Activated CD4-positive, alpha-beta T cell treated with anti-CD3 and anti-CD28 coated beads, Interleukin-2, amount 50 U/mL, for 1 hour (primary cell): ENCODE measurements at regions not wholly inside any gene's neighbourhood (a gene's known extent, or its start where the extent isn't known, plus 50 kb on each side); places are given as distances from the start of the nearest gene placed in this dataset.
"Not testable (repeated sequence)": the region's sequence is repeated elsewhere in the genome, so short reads cannot be mapped to it uniquely, and the experiment has no call there.

Experiments used
- DNase-seq: peaks from one replicate; pipeline ENCODE4 v3.0.0-alpha.2; 2020

DNA sequence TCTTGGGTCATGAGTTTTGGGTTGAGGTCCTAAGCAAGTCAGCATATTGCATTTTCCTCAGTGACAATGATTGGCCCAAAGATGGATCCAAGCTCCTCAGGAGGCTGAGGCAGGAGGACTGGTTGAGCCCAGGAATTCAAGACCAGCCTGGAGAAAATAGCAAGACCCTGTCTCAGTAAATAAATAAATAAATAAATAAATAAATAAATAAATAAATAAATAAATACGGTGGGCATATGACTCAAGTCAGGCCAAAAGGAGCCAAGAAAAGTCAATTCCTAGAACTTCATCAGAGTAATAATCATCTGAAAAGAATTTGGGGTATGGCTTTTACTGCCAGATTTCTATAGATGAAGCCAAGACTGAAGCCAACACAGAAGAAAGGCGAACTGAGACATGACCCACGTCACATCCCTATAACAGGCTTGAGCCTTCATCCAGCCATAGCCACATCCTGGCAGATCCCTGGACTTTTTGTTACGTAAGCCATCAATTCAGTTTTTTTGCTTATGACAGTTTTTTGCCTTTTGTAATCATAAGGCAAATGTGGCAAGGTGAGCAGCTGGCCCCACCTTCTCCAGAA is 88.5 kb upstream of the NFASC start:
- DNase-seq: no peak

DNA sequence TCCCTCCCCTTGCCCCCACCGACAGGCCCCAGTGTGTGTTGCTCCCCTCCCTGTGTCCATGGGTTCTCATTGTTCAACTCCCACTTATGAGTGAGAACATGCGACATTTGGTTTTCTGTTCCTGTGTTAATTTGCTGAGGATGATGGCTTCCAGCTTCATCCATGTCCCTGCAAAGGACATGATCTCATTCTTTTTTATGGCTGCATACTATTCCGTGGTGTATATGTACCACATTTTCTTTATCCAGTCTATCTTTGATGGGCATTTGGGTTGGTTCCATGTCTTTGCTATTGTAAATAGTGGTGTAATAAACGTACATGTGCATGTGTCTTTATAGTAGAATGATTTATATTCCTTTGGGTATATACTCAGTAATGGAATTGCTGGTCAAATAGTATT is 85.6 kb upstream of the NFASC start:
- DNase-seq: not testable (repeated sequence)

DNA sequence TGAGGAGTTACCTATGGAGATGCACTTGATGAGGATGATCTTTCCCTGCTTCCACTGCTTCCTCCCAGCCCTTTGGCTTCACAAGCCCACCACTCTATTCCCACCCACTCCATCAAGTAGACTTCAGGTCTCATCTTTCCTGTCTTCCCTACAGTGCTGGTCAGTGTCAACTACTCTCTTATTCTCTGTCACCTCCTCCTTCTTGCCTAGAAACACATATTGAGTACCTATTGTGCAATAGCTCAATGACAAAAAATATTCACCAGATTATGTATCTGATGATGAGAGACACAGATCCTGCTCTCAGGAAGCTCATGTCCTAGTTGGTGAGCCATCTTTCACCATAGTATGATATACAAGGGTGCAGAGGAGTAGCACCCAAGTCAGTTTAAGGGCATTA is 82.2 kb upstream of the NFASC start:
- DNase-seq: no peak

DNA sequence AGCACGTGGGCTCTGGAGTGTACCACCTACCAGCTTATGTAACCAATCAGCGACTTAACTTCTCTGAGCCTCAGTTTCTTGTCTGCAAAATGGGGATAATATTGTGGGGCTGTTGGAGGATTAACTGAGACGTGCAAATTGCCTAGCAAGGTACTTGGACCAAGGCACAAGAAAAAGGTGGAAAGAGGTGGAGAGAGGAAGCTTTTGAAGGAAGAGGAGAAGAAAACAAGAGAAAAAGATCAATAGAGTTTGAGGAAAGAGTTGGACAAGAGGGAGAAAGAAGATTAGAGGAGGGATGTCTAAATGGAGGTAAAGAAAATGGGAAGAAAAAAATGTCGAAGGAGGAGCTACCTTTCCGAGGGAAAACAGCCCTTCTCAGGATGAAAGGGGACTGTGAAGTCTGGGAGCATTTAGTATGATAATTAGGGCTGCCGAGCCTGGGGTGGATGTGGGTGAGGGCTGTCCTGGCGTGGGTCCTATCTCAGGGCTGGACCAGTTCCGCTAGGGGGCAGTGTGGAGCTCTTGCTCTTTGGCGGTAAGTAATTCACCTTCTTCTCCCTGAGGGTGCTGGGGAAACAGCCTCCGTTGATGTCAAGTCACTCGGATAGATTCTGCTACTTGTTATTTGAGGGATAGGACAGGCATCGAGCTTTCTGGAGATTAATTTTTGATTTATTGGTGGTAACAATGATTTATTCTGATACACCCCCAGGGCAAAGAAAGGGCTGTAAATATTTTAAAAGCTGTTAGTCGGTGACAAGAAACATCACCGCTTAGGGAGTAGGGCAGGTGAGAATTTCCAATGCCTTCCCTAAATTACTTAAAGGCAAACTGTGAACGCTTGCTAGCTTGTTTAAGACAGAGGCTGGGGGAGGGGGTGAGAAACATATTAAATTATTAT is 79.0 kb upstream of the NFASC start:
- peak; percentile 83 for DNase-seq

DNA sequence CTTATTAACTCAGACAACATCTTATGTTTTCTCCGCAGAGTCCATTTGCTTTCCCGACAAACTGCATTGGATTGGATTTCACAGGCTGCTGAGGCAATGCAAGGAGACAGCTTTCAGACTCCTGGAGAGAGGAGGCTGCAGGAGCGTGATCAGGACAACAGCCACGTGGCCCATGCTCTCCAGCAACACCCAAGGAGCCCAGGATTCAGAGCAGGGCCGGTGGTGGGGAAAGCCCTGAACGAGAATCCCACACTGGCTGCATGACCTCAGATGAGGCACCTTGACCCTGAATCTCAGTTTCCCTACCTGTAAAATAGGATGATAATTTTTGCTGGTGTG is 78.3 kb upstream of the NFASC start:
- no peak for DNase-seq

DNA sequence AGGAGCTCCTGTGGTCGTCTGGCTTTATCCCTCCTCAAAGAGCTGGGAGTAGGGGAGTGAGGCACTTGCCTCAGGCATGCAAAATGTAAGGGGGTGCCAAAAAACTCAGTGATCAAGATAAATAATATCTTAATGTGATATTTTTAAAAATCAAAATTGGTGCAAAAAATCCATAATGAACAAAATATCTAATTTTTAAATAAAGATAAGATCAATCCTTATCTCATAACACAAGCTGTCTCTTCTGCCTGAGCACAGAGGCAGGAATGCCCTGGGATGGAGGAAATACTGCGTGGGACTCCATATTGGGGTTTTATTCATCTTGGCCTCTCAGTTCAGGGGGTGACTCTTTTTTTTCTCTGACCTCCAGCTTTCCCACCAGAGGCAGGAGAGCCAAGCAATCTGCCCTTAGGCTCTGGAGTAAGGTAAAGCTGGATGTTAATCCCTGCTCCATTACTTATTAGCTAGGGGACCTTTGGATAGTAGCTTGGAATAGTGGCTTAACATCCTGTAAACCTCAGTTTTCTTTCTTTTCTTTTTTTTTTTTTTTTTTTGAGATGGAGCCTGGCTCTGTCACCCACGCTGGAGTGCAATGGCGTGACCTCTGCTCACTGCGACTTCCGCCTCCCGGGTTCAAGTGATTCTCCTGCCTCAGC is 77.3 kb upstream of the NFASC start:
- no peak for DNase-seq

DNA sequence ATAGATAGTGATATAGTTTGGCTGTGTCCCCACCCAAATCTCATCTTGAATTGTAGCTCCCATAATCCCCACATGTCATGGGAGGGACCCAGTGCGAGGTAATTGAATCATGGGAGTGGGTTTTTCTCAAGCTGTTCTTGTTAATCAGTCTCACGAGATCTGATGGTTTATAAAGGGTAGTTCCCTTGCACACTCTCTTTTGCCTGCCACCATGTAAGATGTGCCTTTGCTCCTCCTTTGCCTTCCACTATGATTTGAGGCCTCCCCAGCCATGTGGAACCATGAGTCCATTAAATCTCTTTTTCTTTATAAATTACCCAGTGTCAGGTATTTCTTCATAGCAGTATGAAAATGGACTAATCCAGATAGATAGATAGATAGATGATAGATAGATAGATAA is 73.8 kb upstream of the NFASC start:
- DNase-seq: not testable (repeated sequence)

DNA sequence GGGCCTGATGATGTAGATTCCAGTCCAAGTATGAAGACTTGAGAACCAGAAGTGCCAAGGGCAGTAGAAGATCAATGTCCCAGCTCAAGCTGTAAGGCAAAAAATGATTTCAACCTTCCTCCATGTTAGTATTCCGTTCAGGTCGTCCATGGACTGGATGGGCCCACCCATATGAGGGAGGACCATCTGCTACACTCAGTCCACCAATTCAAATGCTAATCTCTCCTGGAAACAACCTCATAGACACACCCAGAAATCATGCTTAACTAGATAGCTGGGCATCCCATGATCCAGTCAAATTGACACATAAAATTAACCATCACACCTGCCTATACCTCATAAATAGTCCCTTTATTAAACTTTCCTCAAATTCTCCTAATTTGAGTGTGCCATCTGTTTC is 73.3 kb upstream of the NFASC start:
- no peak for DNase-seq

DNA sequence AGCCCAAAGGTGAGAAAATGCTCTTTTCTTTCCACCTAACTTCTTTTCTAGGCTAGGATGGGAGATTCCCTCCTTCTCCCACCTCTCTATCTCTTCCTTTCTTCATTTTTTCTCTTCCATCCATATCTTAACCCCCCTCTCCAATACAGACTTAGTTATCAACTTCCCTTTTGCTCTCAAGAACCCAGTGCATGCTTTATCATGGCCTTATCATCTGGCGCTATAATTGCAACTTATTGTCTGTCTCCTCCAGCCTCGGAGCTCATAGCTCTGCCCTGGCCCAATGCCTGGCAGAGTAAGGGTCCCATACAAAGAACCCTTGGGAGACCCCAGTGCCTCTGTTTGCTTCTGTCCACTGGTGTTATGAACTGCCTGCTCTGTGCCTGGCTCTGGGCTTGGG is 71.0 kb upstream of the NFASC start:
- DNase-seq: no peak

DNA sequence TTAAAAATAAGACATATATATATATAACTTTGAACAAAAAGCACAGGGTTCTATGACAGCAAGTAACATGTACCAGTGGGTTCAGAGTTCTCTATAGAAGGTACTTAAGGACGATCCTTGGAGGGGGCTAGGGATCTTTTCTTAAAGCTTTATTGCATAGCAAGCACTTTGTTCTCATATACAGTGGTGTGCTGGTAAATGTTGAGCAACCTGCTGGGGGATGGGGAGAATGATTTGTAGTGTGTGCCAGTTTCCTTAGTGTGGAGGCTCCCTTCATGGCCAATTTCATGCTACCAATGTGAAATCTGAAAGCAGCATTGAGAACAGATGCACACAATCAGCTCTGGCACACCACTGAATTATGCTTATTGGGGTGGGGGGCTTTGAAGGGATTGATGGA is 69.5 kb upstream of the NFASC start:
- DNase-seq: no peak

DNA sequence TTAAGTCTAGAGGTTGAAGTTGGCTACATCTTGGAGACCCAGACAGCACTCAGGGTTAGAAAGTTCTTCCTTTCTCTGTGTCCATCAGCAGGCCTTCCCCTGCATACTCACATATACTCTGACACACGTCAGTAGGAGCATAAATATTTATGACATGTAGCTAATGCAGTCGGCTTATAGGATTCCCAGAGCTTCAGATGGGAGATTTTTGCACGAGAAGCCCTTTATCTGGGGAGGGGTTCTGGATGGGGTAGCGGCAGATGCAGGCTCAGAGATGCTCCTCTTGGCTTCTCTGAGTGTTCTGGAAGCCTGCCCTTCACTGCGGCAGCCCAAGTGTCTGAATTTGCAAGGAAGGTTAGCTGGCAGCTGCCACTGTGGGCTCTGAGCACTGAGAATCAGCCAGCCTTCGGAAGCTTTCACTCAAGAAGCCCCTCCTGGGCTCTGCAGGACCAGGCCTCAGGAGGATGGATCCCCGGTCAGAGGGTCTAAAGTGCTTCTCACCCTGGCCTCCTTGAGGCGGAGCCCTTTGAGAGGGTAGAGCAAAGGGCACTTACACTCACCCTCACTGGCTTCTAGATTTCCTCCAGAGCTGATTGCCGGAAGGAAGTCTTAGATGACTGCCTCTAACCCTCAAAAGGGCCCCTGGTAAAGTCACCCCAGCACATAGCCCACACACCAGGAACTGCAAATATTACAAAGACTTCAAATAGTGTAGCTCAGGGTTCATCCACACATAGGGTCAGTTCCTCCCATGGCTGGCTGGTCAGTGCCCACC is 68.1 kb upstream of the NFASC start:
- DNase-seq: no peak

DNA sequence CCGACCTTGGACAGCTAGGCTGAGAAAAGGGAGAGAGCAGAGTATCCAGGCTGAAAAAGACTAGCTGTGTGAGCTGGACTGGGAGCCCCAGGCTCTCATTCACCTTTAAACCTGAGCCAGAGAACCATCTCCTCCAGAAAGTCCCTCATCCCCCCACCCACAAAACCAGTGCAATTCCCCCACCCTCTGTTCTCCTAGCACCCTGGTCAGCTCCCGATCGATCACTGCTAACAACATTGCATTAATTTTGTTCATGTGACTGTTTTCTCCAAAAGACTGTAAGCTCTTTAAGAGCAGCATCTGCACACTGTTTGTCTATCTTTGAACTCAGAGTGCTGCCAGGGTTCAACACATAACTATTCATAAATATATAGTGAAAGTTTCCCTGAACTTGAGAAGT is 67.1 kb upstream of the NFASC start:
- DNase-seq: no peak

DNA sequence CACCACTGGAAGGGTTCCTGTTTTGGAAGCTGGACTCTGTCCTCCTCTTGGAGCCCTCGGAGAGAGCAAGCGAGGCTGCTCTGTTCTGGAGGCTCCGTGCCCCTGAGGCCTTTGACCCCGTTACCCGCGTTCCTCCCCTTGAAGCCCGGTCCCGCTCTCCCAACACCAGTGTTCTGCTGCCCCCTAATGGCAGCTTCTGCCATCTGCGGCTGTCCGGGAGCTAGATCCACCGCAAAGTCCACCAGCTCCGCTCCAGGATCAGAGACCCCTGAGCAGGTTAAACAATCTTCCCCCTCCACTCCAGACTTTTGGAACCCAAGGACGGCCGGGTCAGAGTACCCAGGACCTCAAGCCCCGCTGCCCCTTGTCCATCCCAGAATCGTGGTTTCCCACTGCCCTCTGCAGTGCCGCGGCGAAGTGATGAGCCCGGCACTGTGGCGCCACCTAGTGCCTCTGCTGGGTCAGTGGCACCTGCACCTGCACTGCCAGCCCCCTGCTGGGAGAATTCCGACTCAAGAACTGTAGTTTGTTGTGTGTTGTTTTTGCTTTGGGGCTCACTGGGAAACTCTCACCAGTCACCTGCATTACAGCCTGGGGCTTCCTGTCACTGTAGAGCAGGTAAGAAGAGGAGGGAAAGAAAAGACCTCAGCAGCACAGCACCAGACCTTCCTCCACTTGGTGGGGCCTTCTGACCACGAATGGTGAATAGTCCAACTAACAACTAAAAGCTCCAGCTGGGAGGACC is 63.5 kb upstream of the NFASC start:
- DNase-seq: peak; percentile 80

DNA sequence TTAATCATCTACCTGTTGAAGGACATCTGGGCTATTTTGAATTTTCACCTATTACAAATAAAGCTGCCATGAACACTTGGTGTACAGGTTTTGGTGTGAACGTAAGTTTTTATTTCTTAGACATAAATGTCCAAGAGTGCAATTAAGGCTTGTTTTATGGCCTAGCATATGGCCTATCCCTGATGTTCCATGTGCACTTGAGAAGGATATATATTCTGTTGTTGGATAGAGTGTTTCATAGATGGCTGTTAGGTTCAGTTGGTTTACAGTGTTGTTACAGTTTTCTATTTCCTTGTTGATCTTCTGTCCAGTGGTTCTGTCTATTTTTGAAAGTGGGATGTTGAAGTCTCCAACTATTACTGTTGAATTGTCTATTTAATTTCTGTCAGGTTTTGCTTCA is 61.2 kb upstream of the NFASC start:
- DNase-seq: no peak

DNA sequence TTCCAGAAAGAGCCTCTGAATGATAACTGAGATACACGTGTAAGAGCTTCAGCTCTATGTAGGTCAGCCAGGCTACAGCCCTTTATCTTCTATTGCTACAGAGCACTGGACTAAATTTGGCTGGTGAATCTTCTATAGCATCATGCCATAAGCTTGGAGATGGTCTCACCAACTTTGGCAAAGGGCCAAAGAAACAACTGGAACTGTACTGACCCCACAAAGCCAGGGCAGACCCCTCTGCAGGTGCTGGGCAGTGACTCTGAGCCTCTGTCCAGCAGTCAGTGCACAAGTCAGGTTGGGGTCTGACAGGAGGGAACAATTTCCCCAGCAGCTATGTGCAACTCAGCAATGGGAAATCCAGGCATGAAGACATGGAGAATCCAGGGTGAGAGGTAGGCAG is 57.8 kb upstream of the NFASC start:
- DNase-seq: no peak

DNA sequence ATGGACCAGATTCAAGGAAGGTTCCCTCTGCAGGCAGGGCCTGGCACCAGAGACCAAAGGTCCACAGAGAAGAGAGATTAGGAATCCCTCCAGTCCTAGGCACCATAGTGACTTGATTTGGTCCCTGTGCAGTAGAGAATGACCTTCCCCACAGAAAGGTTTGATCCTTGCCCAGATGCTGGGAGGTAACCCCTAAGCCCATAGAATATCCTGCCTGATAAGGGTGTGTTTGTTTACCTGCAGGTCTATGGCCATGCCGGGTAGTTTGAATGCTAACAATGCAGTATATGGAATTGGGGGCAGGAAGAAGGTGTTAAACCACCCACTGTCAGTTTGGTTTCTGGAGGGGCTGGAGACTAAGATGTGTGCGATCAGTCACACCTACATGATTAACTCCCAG is 57.1 kb upstream of the NFASC start:
- no peak for DNase-seq

DNA sequence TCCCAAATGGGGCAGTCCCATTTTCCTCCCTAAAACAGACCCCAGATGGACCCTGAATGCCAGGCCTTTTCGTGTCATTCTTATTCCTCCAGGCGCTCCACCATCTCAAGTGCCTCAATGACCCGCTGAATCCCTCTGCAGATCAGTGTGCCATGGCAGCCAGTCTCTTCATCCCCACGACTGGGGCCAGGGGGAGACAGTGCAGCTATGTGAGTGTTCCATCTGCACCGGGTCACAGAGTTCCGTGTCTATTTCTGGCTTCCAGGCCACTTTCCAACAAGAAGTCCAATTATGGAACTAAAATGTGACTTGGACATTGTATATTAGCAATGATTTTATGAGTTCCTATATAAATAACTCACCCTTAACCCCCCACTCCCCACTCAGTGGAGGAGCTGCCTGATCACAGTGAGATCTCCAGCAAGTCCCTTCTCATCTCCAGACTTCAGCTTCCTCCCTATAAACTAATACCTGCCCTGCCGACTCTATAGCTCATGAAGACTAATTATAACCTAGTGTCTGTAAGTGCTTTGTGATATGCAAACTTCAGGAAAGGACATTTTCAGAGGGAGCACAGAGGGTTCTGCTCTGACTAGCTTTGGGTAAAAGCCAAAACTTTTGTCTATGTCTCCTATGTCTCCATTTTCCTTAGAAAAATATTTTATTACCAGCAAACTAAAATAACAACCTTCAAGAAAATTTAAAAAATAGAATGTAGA is 56.3 kb upstream of the NFASC start:
- no peak for DNase-seq

DNA sequence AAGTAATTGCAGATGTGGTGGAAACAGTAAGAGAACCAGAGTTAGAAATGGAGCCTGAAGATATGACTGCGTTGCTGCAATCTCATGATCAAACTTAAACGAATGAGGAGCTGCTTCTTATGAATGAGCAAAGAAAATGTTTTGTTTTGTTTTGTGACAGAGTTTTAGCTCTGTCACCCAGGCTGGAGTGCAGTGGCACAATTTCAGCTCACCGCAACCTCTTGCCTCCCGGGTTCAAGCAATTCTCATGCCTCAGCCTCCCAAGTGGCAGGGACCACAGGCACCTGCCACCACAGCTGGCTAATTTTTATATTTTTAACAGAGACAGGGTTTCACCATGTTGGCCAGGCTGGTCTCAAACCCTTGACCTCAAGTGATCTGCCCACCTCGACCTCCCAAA is 53.3 kb upstream of the NFASC start:
- no peak for DNase-seq

DNA sequence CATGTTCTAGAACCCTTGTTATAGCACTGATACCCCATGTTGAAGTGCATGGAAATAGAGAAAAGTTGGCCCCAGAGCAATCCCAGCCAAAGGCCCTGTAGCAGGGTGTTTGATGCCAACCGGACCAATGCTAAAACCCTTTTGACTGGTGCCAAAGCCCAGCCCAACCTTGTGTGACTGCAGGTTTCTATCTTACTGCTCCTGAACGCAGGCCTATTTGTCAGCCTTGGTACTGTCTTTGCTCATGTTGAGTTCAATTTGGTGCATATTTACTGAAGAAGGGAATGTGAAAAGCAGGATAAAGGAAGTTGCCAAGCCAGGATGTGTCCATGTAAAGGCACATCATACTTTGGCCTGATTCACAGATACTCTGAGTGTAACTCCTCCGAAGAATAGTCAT is 51.7 kb upstream of the NFASC start:
- DNase-seq: no peak

DNA sequence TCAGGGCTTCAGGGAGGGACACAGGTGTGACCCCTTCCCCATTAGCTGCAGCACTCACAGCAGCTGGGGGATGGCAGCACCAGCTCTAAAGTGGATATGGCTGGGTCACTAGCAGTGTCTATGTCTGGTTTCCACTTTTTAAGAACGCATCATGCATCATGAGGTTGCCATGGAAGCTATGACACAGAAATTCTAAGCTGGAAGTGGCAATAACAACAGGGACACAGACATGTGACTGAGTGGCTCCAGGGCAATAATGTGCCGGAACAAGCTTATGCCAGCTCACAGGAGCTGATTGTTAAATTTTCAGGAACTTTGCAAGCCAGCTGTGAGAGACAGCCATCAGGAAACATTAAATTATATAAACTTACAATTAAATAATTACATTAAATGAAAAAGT is 51.2 kb upstream of the NFASC start:
- DNase-seq: no peak
